ENCODE measurements at regions not wholly inside any gene's neighbourhood (a gene's known extent, or its start where the extent isn't known, plus 50 kb on each side); places are given as distances from the start of the nearest gene placed in this dataset.

DNA sequence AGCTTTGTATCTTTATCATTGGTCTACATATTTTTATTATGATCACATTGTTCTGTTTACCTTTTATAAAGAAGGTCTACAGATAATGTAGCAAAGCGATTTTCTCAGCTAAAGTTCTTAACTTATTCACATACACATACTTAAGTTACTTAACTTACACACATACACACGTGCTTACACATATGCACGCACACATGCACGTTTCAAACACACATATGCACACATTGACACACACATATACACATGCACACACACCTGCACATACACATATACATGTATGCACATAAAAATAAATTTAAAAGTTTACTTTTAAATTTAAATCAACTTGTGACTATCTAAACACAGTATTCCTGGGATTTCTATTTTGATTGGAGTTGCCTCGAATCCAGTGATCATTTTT is 1204.5 kb upstream of the SLC39A10 start:
- Histone ChIP-seq H3K4me1 (ENCODE audit: low read length) (no peaks in the 10 kb centered on the region), H3F3A (ENCODE audit: insufficient read depth, low read length) (no peaks in the 10 kb centered on the region), H3K4me2 (ENCODE audit: low read depth, low read length) (no peak overlapping the region), H3K27ac (ENCODE audit: low read length) (no peak overlapping the region), H3K9me2 (replicated peaks; ENCODE audit: insufficient read depth, low read length) (no peaks in the 10 kb centered on the region), H3K9me3 (replicated peaks; ENCODE audit: insufficient read depth, low read length) (no peaks in the 10 kb centered on the region), H4K20me1 (ENCODE audit: insufficient read depth, low read length) (no peaks in the 10 kb centered on the region), H3K79me2 (ENCODE audit: low read length) (no peaks in the 10 kb centered on the region), H3K27me3 (replicated peaks; ENCODE audit: insufficient read depth, low read length) (no peaks in the 10 kb centered on the region), H2AFZ (ENCODE audit: low read length) (no peak overlapping the region), H3K36me3 (replicated peaks; ENCODE audit: insufficient read depth, low read length) (no peaks in the 10 kb centered on the region), H3K4me3 (ENCODE audit: low read length) (no peak overlapping the region), H3K9ac (ENCODE audit: low read length) (no peak overlapping the region)
- no peak for DNase-seq
- TF ChIP-seq EZH2 (optimal IDR thresholded peaks at IDR 0.05; ENCODE audit: low read depth, low read length): no peak
- no peak for TF ChIP-seq EZH2phosphoT487 (IDR thresholded peaks at IDR 0.05; ENCODE audit: low read length)
- TF ChIP-seq, protein P1, sequence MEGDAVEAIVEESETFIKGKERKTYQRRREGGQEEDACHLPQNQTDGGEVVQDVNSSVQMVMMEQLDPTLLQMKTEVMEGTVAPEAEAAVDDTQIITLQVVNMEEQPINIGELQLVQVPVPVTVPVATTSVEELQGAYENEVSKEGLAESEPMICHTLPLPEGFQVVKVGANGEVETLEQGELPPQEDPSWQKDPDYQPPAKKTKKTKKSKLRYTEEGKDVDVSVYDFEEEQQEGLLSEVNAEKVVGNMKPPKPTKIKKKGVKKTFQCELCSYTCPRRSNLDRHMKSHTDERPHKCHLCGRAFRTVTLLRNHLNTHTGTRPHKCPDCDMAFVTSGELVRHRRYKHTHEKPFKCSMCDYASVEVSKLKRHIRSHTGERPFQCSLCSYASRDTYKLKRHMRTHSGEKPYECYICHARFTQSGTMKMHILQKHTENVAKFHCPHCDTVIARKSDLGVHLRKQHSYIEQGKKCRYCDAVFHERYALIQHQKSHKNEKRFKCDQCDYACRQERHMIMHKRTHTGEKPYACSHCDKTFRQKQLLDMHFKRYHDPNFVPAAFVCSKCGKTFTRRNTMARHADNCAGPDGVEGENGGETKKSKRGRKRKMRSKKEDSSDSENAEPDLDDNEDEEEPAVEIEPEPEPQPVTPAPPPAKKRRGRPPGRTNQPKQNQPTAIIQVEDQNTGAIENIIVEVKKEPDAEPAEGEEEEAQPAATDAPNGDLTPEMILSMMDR (IDR thresholded peaks at IDR 0.05; ENCODE audit: low read length): no peak

DNA sequence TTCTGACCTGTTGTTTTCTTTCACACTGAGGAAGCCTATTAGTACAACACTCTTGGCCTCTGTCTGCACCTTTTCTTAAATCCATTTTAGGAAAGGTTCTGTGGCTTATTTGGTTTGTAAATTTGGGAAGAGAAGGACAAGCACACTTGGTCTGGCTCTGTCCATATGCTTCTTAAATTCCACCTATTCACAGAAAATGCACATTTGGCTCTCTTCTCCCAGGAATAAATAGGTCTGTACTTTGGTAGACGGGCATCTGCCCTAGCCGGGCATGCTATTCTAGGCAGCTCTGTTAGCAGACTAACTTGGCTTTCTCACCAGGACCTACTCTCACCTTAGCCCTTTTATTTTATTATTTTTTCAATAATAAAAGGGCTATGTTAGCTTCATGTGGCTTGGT is 1211.8 kb upstream of the SLC39A10 start:
- no peak overlapping the region for H3K9ac ChIP-seq (ENCODE audit: low read length)
- no peak for DNase-seq
- H3K79me2 ChIP-seq (ENCODE audit: low read length): no peaks in the 10 kb centered on the region
- H3K27me3 ChIP-seq (replicated peaks; ENCODE audit: insufficient read depth, low read length): no peaks in the 10 kb centered on the region
- no peaks in the 10 kb centered on the region for H3K9me3 ChIP-seq (replicated peaks; ENCODE audit: insufficient read depth, low read length)
- no peaks in the 10 kb centered on the region for H3K9me2 ChIP-seq (replicated peaks; ENCODE audit: insufficient read depth, low read length)
- no peaks in the 10 kb centered on the region for H3F3A ChIP-seq (ENCODE audit: insufficient read depth, low read length)
- H2AFZ ChIP-seq (ENCODE audit: low read length): no peak overlapping the region
- no peak overlapping the region for H3K4me2 ChIP-seq (ENCODE audit: low read depth, low read length)
- no peak overlapping the region for H3K27ac ChIP-seq (ENCODE audit: low read length)
- no peak overlapping the region for H3K4me3 ChIP-seq (ENCODE audit: low read length)
- H3K4me1 ChIP-seq (ENCODE audit: low read length): no peaks in the 10 kb centered on the region
- no peaks in the 10 kb centered on the region for H4K20me1 ChIP-seq (ENCODE audit: insufficient read depth, low read length)
- no peak for TF ChIP-seq EZH2 (optimal IDR thresholded peaks at IDR 0.05; ENCODE audit: low read depth, low read length)
- TF ChIP-seq EZH2phosphoT487 (IDR thresholded peaks at IDR 0.05; ENCODE audit: low read length): no peak
- TF ChIP-seq, protein P1 (IDR thresholded peaks at IDR 0.05; ENCODE audit: low read length): no peak
- H3K36me3 ChIP-seq (replicated peaks; ENCODE audit: insufficient read depth, low read length): no peaks in the 10 kb centered on the region

DNA sequence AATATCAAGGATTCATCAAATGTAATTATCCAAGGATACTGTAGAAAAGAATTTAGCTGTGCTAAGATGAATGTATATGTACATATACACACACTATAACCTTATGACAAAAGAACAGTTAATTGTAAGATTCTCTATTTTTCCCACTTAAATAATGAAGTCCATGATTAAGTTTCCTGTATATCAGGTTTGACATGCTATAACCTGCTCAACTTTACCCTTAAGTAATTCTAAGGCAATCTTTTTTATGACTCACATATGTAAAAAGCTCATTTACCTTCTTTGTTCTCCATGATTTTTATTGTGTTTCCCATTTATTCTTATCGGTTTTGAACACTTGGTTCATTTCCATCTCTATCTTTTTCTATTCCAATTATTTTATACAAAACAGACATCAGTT is 1213.1 kb upstream of the SLC39A10 start:
- Histone ChIP-seq H2AFZ (ENCODE audit: low read length) (no peak overlapping the region), H3K9ac (ENCODE audit: low read length) (no peak overlapping the region), H3K27ac (ENCODE audit: low read length) (no peak overlapping the region), H3K9me2 (replicated peaks; ENCODE audit: insufficient read depth, low read length) (no peaks in the 10 kb centered on the region), H3K27me3 (replicated peaks; ENCODE audit: insufficient read depth, low read length) (no peaks in the 10 kb centered on the region), H3K4me3 (ENCODE audit: low read length) (no peak overlapping the region), H3F3A (ENCODE audit: insufficient read depth, low read length) (no peaks in the 10 kb centered on the region), H3K4me1 (ENCODE audit: low read length) (no peaks in the 10 kb centered on the region), H3K36me3 (replicated peaks; ENCODE audit: insufficient read depth, low read length) (no peaks in the 10 kb centered on the region), H3K9me3 (replicated peaks; ENCODE audit: insufficient read depth, low read length) (no peaks in the 10 kb centered on the region), H4K20me1 (ENCODE audit: insufficient read depth, low read length) (no peaks in the 10 kb centered on the region), H3K4me2 (ENCODE audit: low read depth, low read length) (no peak overlapping the region), H3K79me2 (ENCODE audit: low read length) (no peaks in the 10 kb centered on the region)
- TF ChIP-seq, protein P1 (IDR thresholded peaks at IDR 0.05; ENCODE audit: low read length): no peak
- no peak for TF ChIP-seq EZH2 (optimal IDR thresholded peaks at IDR 0.05; ENCODE audit: low read depth, low read length)
- TF ChIP-seq EZH2phosphoT487 (IDR thresholded peaks at IDR 0.05; ENCODE audit: low read length): no peak
- DNase-seq: no peak
